Vagina (tissue), 2 donors: ENCODE measurements at regions not wholly inside any gene's neighbourhood (a gene's known extent, or its start where the extent isn't known, plus 50 kb on each side); places are given as distances from the start of the nearest gene placed in this dataset.

Experiments
- POLR2A ChIP-seq, 2 donors: fragments of 450-650 bp; IDR thresholded peaks; one replicate each; pipeline ENCODE4 v1.6.1; 2017; ENCODE audit warnings: antibody characterized with exemption in 2 of 2, mild to moderate bottlenecking in 2 of 2, moderate library complexity in 2 of 2
- POLR2AphosphoS5 ChIP-seq, 2 donors: sonication (generic); formaldehyde crosslinking; IDR thresholded peaks; one replicate each; pipeline ENCODE4 v1.9.0; 2017; ENCODE audit warnings: antibody characterized with exemption in 2 of 2, mild to moderate bottlenecking in 2 of 2, low read depth in 1 of 2; ENCODE audit not compliant: insufficient read depth in 1 of 2
- TF ChIP-seq, protein P1 (sequence below), 3 experiments: fragments of 450-650 bp in 2 of 3; fragments of 200-600 bp in 1 of 3; sonication (generic) in 1 of 3; IDR thresholded peaks; one replicate each; pipeline ENCODE4 v1.5.1; 2017 to 2019; ENCODE audit warnings: antibody characterized with exemption in 3 of 3, mild to moderate bottlenecking in 2 of 3, moderate library complexity in 2 of 3

DNA sequence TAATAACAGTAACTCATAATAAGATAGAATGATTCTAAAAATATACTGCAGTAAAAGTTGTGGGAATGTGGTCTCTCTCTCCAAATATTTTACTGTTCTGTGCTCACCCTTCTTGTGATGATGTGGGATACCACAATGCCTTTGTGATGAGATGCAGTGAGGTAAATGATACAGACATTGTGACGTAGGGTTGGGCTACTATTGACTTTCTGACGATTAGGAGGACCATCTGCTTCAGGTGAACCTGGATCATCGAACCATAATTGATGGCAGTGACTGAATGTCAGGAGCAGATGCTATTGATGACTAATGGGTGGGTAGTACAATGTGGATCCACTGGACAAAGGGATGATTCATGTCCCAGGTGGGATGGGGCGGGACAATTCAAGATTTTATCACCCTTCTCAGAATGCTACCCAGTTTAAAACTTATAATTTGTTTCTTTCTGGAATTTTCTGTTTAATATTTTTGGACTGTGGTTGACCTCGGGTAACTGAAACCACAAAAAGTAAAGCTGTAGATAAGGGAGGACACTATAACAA is 73.9 kb upstream of the ARMC3 start:
- TF ChIP-seq POLR2AphosphoS5 (IDR thresholded peaks at IDR 0.05; ENCODE audit: insufficient read depth in 1 of 2, low read depth in 1 of 2) (no peak), POLR2A (IDR thresholded peaks at IDR 0.05) (no peak)
- TF ChIP-seq, protein P1, sequence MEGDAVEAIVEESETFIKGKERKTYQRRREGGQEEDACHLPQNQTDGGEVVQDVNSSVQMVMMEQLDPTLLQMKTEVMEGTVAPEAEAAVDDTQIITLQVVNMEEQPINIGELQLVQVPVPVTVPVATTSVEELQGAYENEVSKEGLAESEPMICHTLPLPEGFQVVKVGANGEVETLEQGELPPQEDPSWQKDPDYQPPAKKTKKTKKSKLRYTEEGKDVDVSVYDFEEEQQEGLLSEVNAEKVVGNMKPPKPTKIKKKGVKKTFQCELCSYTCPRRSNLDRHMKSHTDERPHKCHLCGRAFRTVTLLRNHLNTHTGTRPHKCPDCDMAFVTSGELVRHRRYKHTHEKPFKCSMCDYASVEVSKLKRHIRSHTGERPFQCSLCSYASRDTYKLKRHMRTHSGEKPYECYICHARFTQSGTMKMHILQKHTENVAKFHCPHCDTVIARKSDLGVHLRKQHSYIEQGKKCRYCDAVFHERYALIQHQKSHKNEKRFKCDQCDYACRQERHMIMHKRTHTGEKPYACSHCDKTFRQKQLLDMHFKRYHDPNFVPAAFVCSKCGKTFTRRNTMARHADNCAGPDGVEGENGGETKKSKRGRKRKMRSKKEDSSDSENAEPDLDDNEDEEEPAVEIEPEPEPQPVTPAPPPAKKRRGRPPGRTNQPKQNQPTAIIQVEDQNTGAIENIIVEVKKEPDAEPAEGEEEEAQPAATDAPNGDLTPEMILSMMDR (IDR thresholded peaks at IDR 0.05), result no peak
